ENCODE measurements at regions not wholly inside any gene's neighbourhood (a gene's known extent, or its start where the extent isn't known, plus 50 kb on each side); places are given as distances from the start of the nearest gene placed in this dataset.

DNA sequence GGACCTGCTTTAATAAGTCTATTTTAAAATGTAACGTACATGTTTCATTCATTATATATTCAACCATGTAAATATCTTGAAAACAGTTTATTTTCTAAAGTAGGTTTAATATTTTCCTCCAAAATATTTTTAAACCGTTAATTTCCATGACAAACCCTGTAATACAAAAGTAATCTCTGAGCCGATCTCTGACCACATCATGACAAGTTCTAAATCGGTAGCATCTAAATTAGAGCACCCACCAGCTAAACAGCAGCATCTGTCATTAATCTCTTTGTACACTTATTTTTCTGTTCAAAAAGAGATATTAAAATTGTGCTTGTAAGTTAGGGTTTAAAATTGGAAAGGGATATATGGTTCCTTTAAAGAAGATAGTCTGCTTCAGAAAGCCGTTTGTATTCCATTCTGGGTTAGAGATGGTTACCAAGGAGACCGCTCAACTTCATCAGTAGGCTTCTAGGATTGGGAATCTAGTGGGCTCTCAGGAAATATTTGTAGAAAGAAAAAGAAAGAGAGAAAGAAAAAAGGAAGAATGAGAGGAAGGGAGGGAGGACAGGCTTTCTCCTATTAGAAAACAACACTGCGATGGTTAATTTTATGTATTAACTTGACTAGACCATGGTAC is 232.5 kb upstream of the FOXN3 start:
- Histone ChIP-seq H3K27me3 (no peaks in the 10 kb centered on the region), H3K4me3 (ENCODE audit: low read depth in 1 of 2, low read length in 1 of 2) (no peak overlapping the region)
- TF ChIP-seq CTCF (IDR thresholded peaks at IDR 0.05), result no peak

GRCh38 chr14:89648924-89649323 is 231.9 kb upstream of the FOXN3 start:
- H3K9me3 ChIP-seq, result no peaks in the 10 kb centered on the region
- no peak overlapping the region for H3K4me3 ChIP-seq (ENCODE audit: low read depth in 1 of 2, low read length in 1 of 2)
- no peaks in the 10 kb centered on the region for H3K27me3 ChIP-seq
- no peak overlapping the region for H3K27ac ChIP-seq
- no peaks in the 10 kb centered on the region for H3K36me3 ChIP-seq
- TF ChIP-seq CTCF (IDR thresholded peaks at IDR 0.05), result no peak
- no peaks in the 10 kb centered on the region for H3K4me1 ChIP-seq (ENCODE audit: control insufficient read depth in 1 of 2, insufficient read depth in 1 of 2, low read depth in 1 of 2, low read length in 1 of 2)

More for the DNA sequence above, 232.5 kb upstream of the FOXN3 start:
- Histone ChIP-seq H3K27ac (no peak overlapping the region), H3K9me3 (no peaks in the 10 kb centered on the region), H3K4me1 (ENCODE audit: control insufficient read depth in 1 of 2, insufficient read depth in 1 of 2, low read depth in 1 of 2, low read length in 1 of 2) (no peaks in the 10 kb centered on the region), H3K36me3 (no peaks in the 10 kb centered on the region)

DNA sequence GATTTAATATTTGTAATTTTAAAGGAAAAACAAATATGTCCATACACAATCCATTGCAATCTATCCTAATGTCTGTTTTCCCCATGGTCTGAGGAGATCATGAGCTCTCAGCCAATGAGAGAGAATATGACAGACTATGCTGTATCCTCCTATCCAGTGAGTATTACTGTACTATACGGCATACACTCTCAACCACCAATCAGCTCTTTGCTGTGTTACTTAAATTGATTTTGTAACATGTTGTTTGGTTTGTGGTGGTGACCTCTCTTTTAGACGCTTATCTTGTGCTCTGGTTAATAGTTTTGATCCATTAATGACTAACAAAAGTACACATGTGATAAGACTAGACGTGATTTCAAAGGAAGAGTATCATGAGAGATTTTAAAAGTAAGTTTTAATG is 231.5 kb upstream of the FOXN3 start:
- no peaks in the 10 kb centered on the region for H3K27me3 ChIP-seq
- H3K27ac ChIP-seq, result no peak overlapping the region
- H3K4me1 ChIP-seq (ENCODE audit: control insufficient read depth in 1 of 2, insufficient read depth in 1 of 2, low read depth in 1 of 2, low read length in 1 of 2), result no peaks in the 10 kb centered on the region
- no peak overlapping the region for H3K4me3 ChIP-seq (ENCODE audit: low read depth in 1 of 2, low read length in 1 of 2)
- H3K9me3 ChIP-seq, result no peaks in the 10 kb centered on the region
- TF ChIP-seq CTCF (IDR thresholded peaks at IDR 0.05), result no peak
- H3K36me3 ChIP-seq, result no peaks in the 10 kb centered on the region

- no peak for TF ChIP-seq CTCF (IDR thresholded peaks at IDR 0.05)
- Histone ChIP-seq H3K4me1 (ENCODE audit: control insufficient read depth in 1 of 2, insufficient read depth in 1 of 2, low read depth in 1 of 2, low read length in 1 of 2) (no peaks in the 10 kb centered on the region), H3K9me3 (no peaks in the 10 kb centered on the region), H3K27ac (no peak overlapping the region), H3K36me3 (no peaks in the 10 kb centered on the region), H3K27me3 (no peaks in the 10 kb centered on the region), H3K4me3 (ENCODE audit: low read depth in 1 of 2, low read length in 1 of 2) (no peak overlapping the region)
Observed at GRCh38 chr14:89646971-89647370, 229.9 kb upstream of the FOXN3 start.

- Histone ChIP-seq H3K27ac (no peak overlapping the region), H3K4me1 (ENCODE audit: control insufficient read depth in 1 of 2, insufficient read depth in 1 of 2, low read depth in 1 of 2, low read length in 1 of 2) (no peaks in the 10 kb centered on the region), H3K27me3 (no peaks in the 10 kb centered on the region), H3K36me3 (no peaks in the 10 kb centered on the region), H3K9me3 (no peaks in the 10 kb centered on the region), H3K4me3 (ENCODE audit: low read depth in 1 of 2, low read length in 1 of 2) (no peak overlapping the region)
- no peak for TF ChIP-seq CTCF (IDR thresholded peaks at IDR 0.05)
Observed at GRCh38 chr14:89644641-89645040, 227.6 kb upstream of the FOXN3 start.

Measured in neutrophil (primary cell).